ENCODE measurements at regions not wholly inside any gene's neighbourhood (a gene's known extent, or its start where the extent isn't known, plus 50 kb on each side); places are given as distances from the start of the nearest gene placed in this dataset.

DNA sequence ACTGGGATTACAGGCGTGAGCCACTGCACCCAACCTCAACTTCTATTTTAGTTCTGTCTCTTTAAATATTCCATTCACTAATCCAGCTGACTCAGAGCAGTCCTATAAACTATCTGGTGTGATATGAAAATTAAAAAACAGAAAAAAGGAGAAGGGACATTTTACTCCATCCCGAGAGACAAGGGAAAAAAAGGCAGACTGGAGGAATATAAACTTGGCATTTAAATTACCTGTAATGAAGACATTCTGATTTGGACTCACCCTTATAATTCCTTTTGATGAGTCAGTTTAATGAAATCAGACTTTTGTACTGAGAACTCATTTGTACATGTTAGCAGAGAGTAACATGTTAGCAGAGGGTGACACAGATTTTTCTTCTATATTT, 74.8 kb upstream of the RIOK3 start:
- TF ChIP-seq, protein P1, sequence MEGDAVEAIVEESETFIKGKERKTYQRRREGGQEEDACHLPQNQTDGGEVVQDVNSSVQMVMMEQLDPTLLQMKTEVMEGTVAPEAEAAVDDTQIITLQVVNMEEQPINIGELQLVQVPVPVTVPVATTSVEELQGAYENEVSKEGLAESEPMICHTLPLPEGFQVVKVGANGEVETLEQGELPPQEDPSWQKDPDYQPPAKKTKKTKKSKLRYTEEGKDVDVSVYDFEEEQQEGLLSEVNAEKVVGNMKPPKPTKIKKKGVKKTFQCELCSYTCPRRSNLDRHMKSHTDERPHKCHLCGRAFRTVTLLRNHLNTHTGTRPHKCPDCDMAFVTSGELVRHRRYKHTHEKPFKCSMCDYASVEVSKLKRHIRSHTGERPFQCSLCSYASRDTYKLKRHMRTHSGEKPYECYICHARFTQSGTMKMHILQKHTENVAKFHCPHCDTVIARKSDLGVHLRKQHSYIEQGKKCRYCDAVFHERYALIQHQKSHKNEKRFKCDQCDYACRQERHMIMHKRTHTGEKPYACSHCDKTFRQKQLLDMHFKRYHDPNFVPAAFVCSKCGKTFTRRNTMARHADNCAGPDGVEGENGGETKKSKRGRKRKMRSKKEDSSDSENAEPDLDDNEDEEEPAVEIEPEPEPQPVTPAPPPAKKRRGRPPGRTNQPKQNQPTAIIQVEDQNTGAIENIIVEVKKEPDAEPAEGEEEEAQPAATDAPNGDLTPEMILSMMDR (conservative IDR thresholded peaks at IDR 0.05; ENCODE audit: low read depth, low read length): no peak
- no peak for TF ChIP-seq MAFK (IDR thresholded peaks at IDR 0.05; ENCODE audit: low read depth, low read length)
- TF ChIP-seq POLR2A (IDR thresholded peaks at IDR 0.05; ENCODE audit: low read depth, low read length): no peak
- TF ChIP-seq RFX5 (IDR thresholded peaks at IDR 0.05; ENCODE audit: low read depth, low read length): no peak
- TF ChIP-seq SMC3 (IDR thresholded peaks at IDR 0.05; ENCODE audit: low read depth, low read length): no peak
- TF ChIP-seq CEBPB (IDR thresholded peaks at IDR 0.05; ENCODE audit: low read depth, low read length): no peak
- no peak for TF ChIP-seq RCOR1 (IDR thresholded peaks at IDR 0.05; ENCODE audit: insufficient replicate concordance, low read length)
- no peak for TF ChIP-seq MAZ (IDR thresholded peaks at IDR 0.05; ENCODE audit: borderline replicate concordance, low read depth, low read length)
- no peak for TF ChIP-seq MXI1 (IDR thresholded peaks at IDR 0.05; ENCODE audit: borderline replicate concordance, low read depth, low read length)
- no peak for TF ChIP-seq BHLHE40 (IDR thresholded peaks at IDR 0.05; ENCODE audit: low read depth, low read length)
- TF ChIP-seq FOS (IDR thresholded peaks at IDR 0.05; ENCODE audit: low read depth, low read length): no peak
- TF ChIP-seq RAD21 (IDR thresholded peaks at IDR 0.05; ENCODE audit: low read length): no peak
- TF ChIP-seq, protein P2, sequence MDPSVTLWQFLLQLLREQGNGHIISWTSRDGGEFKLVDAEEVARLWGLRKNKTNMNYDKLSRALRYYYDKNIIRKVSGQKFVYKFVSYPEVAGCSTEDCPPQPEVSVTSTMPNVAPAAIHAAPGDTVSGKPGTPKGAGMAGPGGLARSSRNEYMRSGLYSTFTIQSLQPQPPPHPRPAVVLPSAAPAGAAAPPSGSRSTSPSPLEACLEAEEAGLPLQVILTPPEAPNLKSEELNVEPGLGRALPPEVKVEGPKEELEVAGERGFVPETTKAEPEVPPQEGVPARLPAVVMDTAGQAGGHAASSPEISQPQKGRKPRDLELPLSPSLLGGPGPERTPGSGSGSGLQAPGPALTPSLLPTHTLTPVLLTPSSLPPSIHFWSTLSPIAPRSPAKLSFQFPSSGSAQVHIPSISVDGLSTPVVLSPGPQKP (IDR thresholded peaks at IDR 0.05; ENCODE audit: borderline replicate concordance, low read depth, low read length): no peak

All from IMR-90 (cell line).